ENCODE measurements at regions not wholly inside any gene's neighbourhood (a gene's known extent, or its start where the extent isn't known, plus 50 kb on each side); places are given as distances from the start of the nearest gene placed in this dataset.
A peak's percentile ranks its signal among the peaks of the same experiment; 100 is the strongest.

- DNase-seq (ENCODE audit: insufficient read length, low spot score) (no peak), FAIRE-seq (no peak)
- TF ChIP-seq POU2F2 (IDR thresholded peaks at IDR 0.05; ENCODE audit: low read depth, low read length) (no peak), SPI1 (IDR thresholded peaks at IDR 0.05; ENCODE audit: low read depth, low read length) (peak; percentile 63; the same call in 1 of the 2 replicates)
Observed at GRCh38 chr2:125169022-125169763, 1144.1 kb downstream of the CNTNAP5 start.

DNA sequence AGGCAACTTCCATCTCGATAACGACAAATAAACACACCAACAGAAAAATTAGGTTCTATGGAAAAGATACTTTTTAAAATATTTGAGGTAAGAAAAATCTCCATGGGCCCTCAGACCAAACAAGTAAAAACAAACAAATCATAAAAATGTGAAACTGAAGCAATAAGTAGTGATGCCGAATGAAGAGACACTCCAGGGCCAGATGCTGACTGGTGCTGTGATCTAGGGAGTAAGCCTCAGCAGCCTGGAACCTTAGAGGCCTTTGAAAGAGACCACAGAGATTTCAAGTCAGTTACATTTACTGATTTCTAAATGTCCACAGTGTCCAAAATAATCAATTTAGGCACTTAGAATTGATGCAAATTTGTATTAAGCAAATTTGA lies 1144.7 kb downstream of the CNTNAP5 start:
- DNase-seq (ENCODE audit: insufficient read length, low spot score), result no peak
- TF ChIP-seq SPI1 (IDR thresholded peaks at IDR 0.05; ENCODE audit: low read depth, low read length) (no peak), POLR2AphosphoS5 (IDR thresholded peaks at IDR 0.05; ENCODE audit: low read depth, low read length) (no peak), TAF1 (IDR thresholded peaks at IDR 0.05; ENCODE audit: low read depth, low read length) (no peak), POLR2A (IDR thresholded peaks at IDR 0.05; ENCODE audit: low read depth, low read length) (no peak), POU2F2 (IDR thresholded peaks at IDR 0.05; ENCODE audit: low read depth, low read length) (no peak), PAX5 (IDR thresholded peaks at IDR 0.05; ENCODE audit: insufficient read depth, low read length, severe bottlenecking) (no peak)
- FAIRE-seq, result no peak

GRCh38 chr2:125172181-125172580 lies 1147.1 kb downstream of the CNTNAP5 start:
- TF ChIP-seq PAX5 (IDR thresholded peaks at IDR 0.05; ENCODE audit: insufficient read depth, low read length, severe bottlenecking) (no peak), SPI1 (IDR thresholded peaks at IDR 0.05; ENCODE audit: low read depth, low read length) (no peak), POLR2AphosphoS5 (IDR thresholded peaks at IDR 0.05; ENCODE audit: low read depth, low read length) (no peak), POLR2A (IDR thresholded peaks at IDR 0.05; ENCODE audit: low read depth, low read length) (no peak), TAF1 (IDR thresholded peaks at IDR 0.05; ENCODE audit: low read depth, low read length) (no peak), POU2F2 (IDR thresholded peaks at IDR 0.05; ENCODE audit: low read depth, low read length) (no peak)
- FAIRE-seq, result no peak

GRCh38 chr2:125175415-125175814 lies 1150.3 kb downstream of the CNTNAP5 start:
- DNase-seq (ENCODE audit: insufficient read length, low spot score) (no peak), FAIRE-seq (no peak)
- TF ChIP-seq TAF1 (IDR thresholded peaks at IDR 0.05; ENCODE audit: low read depth, low read length), result no peak
- TF ChIP-seq PAX5 (IDR thresholded peaks at IDR 0.05; ENCODE audit: insufficient read depth, low read length, severe bottlenecking), result no peak
- TF ChIP-seq SPI1 (IDR thresholded peaks at IDR 0.05; ENCODE audit: low read depth, low read length), result no peak

More at GRCh38 chr2:125172181-125172580, 1147.1 kb downstream of the CNTNAP5 start:
- DNase-seq (ENCODE audit: insufficient read length, low spot score), result no peak

DNA sequence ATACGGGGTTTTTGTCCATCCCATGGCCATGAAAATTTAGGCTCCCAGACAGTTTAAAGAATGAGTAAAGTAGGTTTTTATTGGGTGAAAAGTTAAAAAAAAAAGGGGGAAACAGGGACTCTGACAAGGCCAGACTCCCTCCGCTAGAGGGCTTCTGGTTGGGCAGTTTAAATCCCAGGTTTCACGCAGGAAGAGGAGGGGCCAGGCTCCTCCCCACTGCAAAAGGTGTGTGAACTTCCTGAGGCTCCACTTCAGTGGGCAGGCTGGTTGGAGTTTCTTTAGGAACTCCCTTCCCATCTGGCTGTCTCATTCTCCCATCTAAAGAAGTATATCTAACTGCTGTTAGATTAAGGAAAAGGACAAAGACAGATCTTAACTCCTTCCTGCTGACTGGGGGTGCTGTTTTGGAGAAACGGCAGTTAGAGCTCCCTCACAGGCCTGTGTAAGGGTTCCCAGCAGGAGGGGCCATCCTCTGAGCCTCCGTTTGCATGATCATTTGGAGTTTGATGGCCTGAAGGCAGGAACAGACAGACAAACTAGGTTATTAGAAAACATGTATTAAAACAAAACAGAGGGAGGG lies 1160.7 kb downstream of the CNTNAP5 start:
- no peak for DNase-seq (ENCODE audit: insufficient read length, low spot score)
- TF ChIP-seq TAF1 (IDR thresholded peaks at IDR 0.05; ENCODE audit: low read depth, low read length), result no peak
- TF ChIP-seq POU2F2 (IDR thresholded peaks at IDR 0.05; ENCODE audit: low read depth, low read length), result no peak
- TF ChIP-seq POLR2A (IDR thresholded peaks at IDR 0.05; ENCODE audit: low read depth, low read length), result no peak
- TF ChIP-seq POLR2AphosphoS5 (IDR thresholded peaks at IDR 0.05; ENCODE audit: low read depth, low read length), result no peak
- no peak for TF ChIP-seq SPI1 (IDR thresholded peaks at IDR 0.05; ENCODE audit: low read depth, low read length)
- TF ChIP-seq PAX5 (IDR thresholded peaks at IDR 0.05; ENCODE audit: insufficient read depth, low read length, severe bottlenecking), result no peak

DNA sequence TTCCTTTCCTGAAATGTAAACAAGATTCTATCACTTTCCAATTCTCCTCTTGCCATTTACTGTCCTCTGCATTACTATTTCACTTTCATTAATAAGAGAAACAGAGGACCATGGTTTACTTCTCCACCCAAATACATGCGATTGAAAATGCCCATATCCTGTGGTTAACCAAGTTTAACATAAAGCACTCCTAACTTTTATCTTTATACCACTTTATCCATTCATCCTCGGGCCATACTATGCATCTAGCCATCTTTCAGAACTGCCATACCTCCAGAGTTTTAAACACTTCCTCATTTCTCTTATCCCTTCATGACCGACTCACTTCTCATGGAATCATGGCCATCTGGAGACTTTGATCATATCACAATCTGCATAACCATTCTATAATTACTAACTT lies 1182.3 kb downstream of the CNTNAP5 start:
- FAIRE-seq (no peak), DNase-seq (ENCODE audit: insufficient read length, low spot score) (no peak)
- no peak for TF ChIP-seq PAX5 (IDR thresholded peaks at IDR 0.05; ENCODE audit: insufficient read depth, low read length, severe bottlenecking)
- TF ChIP-seq POLR2AphosphoS5 (IDR thresholded peaks at IDR 0.05; ENCODE audit: low read depth, low read length), result no peak
- no peak for TF ChIP-seq POLR2A (IDR thresholded peaks at IDR 0.05; ENCODE audit: low read depth, low read length)
- TF ChIP-seq POU2F2 (IDR thresholded peaks at IDR 0.05; ENCODE audit: low read depth, low read length), result no peak
- TF ChIP-seq SPI1 (IDR thresholded peaks at IDR 0.05; ENCODE audit: low read depth, low read length), result no peak
- no peak for TF ChIP-seq TAF1 (IDR thresholded peaks at IDR 0.05; ENCODE audit: low read depth, low read length)

More for the DNA sequence above, 1160.7 kb downstream of the CNTNAP5 start:
- no peak for FAIRE-seq

GRCh38 chr2:125216321-125216720 lies 1191.2 kb downstream of the CNTNAP5 start:
- no peak for DNase-seq (ENCODE audit: insufficient read length, low spot score)
- no peak for TF ChIP-seq SPI1 (IDR thresholded peaks at IDR 0.05; ENCODE audit: low read depth, low read length)
- no peak for TF ChIP-seq PAX5 (IDR thresholded peaks at IDR 0.05; ENCODE audit: insufficient read depth, low read length, severe bottlenecking)
- no peak for TF ChIP-seq POLR2A (IDR thresholded peaks at IDR 0.05; ENCODE audit: low read depth, low read length)
- TF ChIP-seq POU2F2 (IDR thresholded peaks at IDR 0.05; ENCODE audit: low read depth, low read length), result no peak
- TF ChIP-seq POLR2AphosphoS5 (IDR thresholded peaks at IDR 0.05; ENCODE audit: low read depth, low read length), result no peak
- TF ChIP-seq TAF1 (IDR thresholded peaks at IDR 0.05; ENCODE audit: low read depth, low read length), result no peak
- no peak for FAIRE-seq

GRCh38 chr2:125224188-125224587 lies 1199.1 kb downstream of the CNTNAP5 start:
- FAIRE-seq (no peak), DNase-seq (ENCODE audit: insufficient read length, low spot score) (no peak)
- TF ChIP-seq POU2F2 (IDR thresholded peaks at IDR 0.05; ENCODE audit: low read depth, low read length) (no peak), TAF1 (IDR thresholded peaks at IDR 0.05; ENCODE audit: low read depth, low read length) (no peak), SPI1 (IDR thresholded peaks at IDR 0.05; ENCODE audit: low read depth, low read length) (no peak), PAX5 (IDR thresholded peaks at IDR 0.05; ENCODE audit: insufficient read depth, low read length, severe bottlenecking) (no peak), POLR2A (IDR thresholded peaks at IDR 0.05; ENCODE audit: low read depth, low read length) (no peak), POLR2AphosphoS5 (IDR thresholded peaks at IDR 0.05; ENCODE audit: low read depth, low read length) (no peak)

- FAIRE-seq (no peak), DNase-seq (ENCODE audit: insufficient read length, low spot score) (no peak)
- TF ChIP-seq POLR2AphosphoS5 (IDR thresholded peaks at IDR 0.05; ENCODE audit: low read depth, low read length), result no peak
- TF ChIP-seq POLR2A (IDR thresholded peaks at IDR 0.05; ENCODE audit: low read depth, low read length), result no peak
- TF ChIP-seq TAF1 (IDR thresholded peaks at IDR 0.05; ENCODE audit: low read depth, low read length), result no peak
- TF ChIP-seq SPI1 (IDR thresholded peaks at IDR 0.05; ENCODE audit: low read depth, low read length), result no peak
- TF ChIP-seq PAX5 (IDR thresholded peaks at IDR 0.05; ENCODE audit: insufficient read depth, low read length, severe bottlenecking), result no peak
- TF ChIP-seq POU2F2 (IDR thresholded peaks at IDR 0.05; ENCODE audit: low read depth, low read length), result no peak
Observed at GRCh38 chr2:125224830-125225229, 1199.7 kb downstream of the CNTNAP5 start.
